SK-N-SH (cell line): ENCODE measurements at regions not wholly inside any gene's neighbourhood (a gene's known extent, or its start where the extent isn't known, plus 50 kb on each side); places are given as distances from the start of the nearest gene placed in this dataset.

Experiments
- CTCF ChIA-PET: fragments of 300-600, 350-600 bp; formaldehyde crosslinking; extraction: SDS; loops from one replicate; lab custom pipeline; 2021; lab: Yijun Ruan, JAX
- POLR2A ChIA-PET: fragments of 350-600 bp; sonication (Branson Sonifier 250); formaldehyde crosslinking; extraction: SDS; loops from one replicate; lab custom pipeline; 2020; ENCODE audit warnings: antibody characterized with exemption, inconsistent platforms; lab: Yijun Ruan, JAX
- DNase-seq: peaks from one replicate; pipeline ENCODE4 v3.0.0; 2012
- H2AFZ ChIP-seq: fragments of 200-600 bp; sonication (generic); 2 replicates; pipeline ENCODE4 v1.8.1; 2016; ENCODE audit warnings: antibody characterized with exemption, mild to moderate bottlenecking, low read depth
- H3F3A ChIP-seq: fragments of 200-600 bp; sonication (generic); replicated peaks from 2 replicates; pipeline ENCODE3; 2016; ENCODE audit warnings: antibody characterized with exemption, mild to moderate bottlenecking; ENCODE audit not compliant: insufficient read depth
- H3K27ac ChIP-seq, 2 experiments: fragments of 200-500 bp in 1 of 2; fragments of 200-600 bp in 1 of 2; sonication (Bioruptor generic) in 1 of 2; sonication (generic), shearing (Covaris generic) in 1 of 2; 2 replicates each; pipeline versions ENCODE4 v1.5.1 to v1.6.1; 2014 to 2016; ENCODE audit warnings: low read depth in 2 of 2, inconsistent platforms in 1 of 2, low read length in 1 of 2, mild to moderate bottlenecking in 1 of 2, mixed read lengths in 1 of 2
- H3K27me3 ChIP-seq: fragments of 200-600 bp; sonication (generic), shearing (Covaris generic); 2 replicates; pipeline ENCODE4 v1.6.1; 2016; ENCODE audit warnings: mixed run types; ENCODE audit not compliant: insufficient read depth
- H3K36me3 ChIP-seq, 2 experiments: fragments of 200-500 bp in 1 of 2; fragments of 200-600 bp in 1 of 2; sonication (Bioruptor generic) in 1 of 2; sonication (generic) in 1 of 2; replicated peaks in 1 of 2; 2 replicates each; pipeline versions ENCODE3 to v1.5.1; 2014 to 2016; ENCODE audit warnings: low read length in 1 of 2, mild to moderate bottlenecking in 1 of 2; ENCODE audit not compliant: insufficient read depth in 2 of 2, control insufficient read depth in 1 of 2
- H3K4me1 ChIP-seq, 2 experiments: fragments of 200-500 bp in 1 of 2; fragments of 200-600 bp in 1 of 2; sonication (Bioruptor generic) in 1 of 2; sonication (generic), shearing (Covaris generic) in 1 of 2; 2 replicates each; pipeline versions ENCODE4 v1.5.1 to v1.6.1; 2014 to 2016; ENCODE audit warnings: low read depth in 1 of 2, low read length in 1 of 2, mixed run types in 1 of 2; ENCODE audit not compliant: insufficient read depth in 2 of 2, control insufficient read depth in 1 of 2
- H3K4me2 ChIP-seq: fragments of 200-600 bp; sonication (generic), shearing (Covaris generic); 2 replicates; pipeline ENCODE4 v1.6.1; 2017; ENCODE audit warnings: mixed run types
- H3K4me3 ChIP-seq, 2 experiments: fragments of 200-500 bp in 1 of 2; fragments of 200-600 bp in 1 of 2; sonication (Bioruptor generic) in 1 of 2; sonication (generic), shearing (Covaris generic) in 1 of 2; 2 replicates each; pipeline versions ENCODE4 v1.5.1 to v1.8.1; 2014 to 2016; ENCODE audit warnings: low read depth in 2 of 2, inconsistent platforms in 1 of 2, low read length in 1 of 2, mild to moderate bottlenecking in 1 of 2, mixed read lengths in 1 of 2, moderate library complexity in 1 of 2
- H3K79me2 ChIP-seq: fragments of 200-600 bp; sonication (generic); 2 replicates; pipeline ENCODE4 v1.8.1; 2017; ENCODE audit warnings: mild to moderate bottlenecking; ENCODE audit not compliant: insufficient read depth
- H3K9ac ChIP-seq: fragments of 200-600 bp; sonication (generic); 2 replicates; pipeline ENCODE4 v1.6.1; 2017; ENCODE audit warnings: mixed run types
- H3K9me2 ChIP-seq: fragments of 200-600 bp; sonication (generic); 2 replicates; pipeline ENCODE4 v1.6.1; 2017; ENCODE audit warnings: mixed run types
- H3K9me3 ChIP-seq: fragments of 200-600 bp; sonication (generic); 2 replicates; pipeline ENCODE4 v1.6.1; 2017; ENCODE audit warnings: mixed run types, mild to moderate bottlenecking, moderate library complexity
- H4K20me1 ChIP-seq: fragments of 200-600 bp; sonication (generic); 2 replicates; pipeline ENCODE4 v1.6.1; 2017; ENCODE audit warnings: mild to moderate bottlenecking, mixed run types; ENCODE audit not compliant: insufficient read depth
- CHD2 ChIP-seq: fragments of 150-350 bp; IDR thresholded peaks from 2 replicates; pipeline ENCODE4 v1.6.1; 2018; ENCODE audit warnings: low read length; ENCODE audit not compliant: partially characterized antibody
- CTCF ChIP-seq: fragments of 200-600 bp; sonication (generic); IDR thresholded peaks from 2 replicates; pipeline ENCODE4 v1.6.1; 2017; ENCODE audit warnings: antibody characterized with exemption, mild to moderate bottlenecking, moderate library complexity
- EP300 ChIP-seq, 2 experiments: IDR thresholded peaks; 2 replicates each; pipeline versions ENCODE4 v1.4.0 to v1.6.1; 2012; ENCODE audit warnings: borderline replicate concordance in 1 of 2, low read depth in 1 of 2, low read length in 1 of 2
- FOXJ3 ChIP-seq: sonication (generic); formaldehyde crosslinking; IDR thresholded peaks from 2 replicates; pipeline ENCODE4 v1.5.1; 2020; ENCODE audit warnings: mild to moderate bottlenecking, missing genetic modification reagents
- FOXM1 ChIP-seq: IDR thresholded peaks from 2 replicates; pipeline ENCODE4 v1.4.0; 2012; ENCODE audit warnings: low read depth, mild to moderate bottlenecking
- GABPA ChIP-seq: IDR thresholded peaks from 2 replicates; pipeline ENCODE4 v1.4.0; 2012; ENCODE audit warnings: low read depth, mild to moderate bottlenecking
- IRF3 ChIP-seq: fragments of 150-350 bp; IDR thresholded peaks from 2 replicates; pipeline ENCODE4 v1.6.1; 2016; ENCODE audit warnings: mild to moderate bottlenecking, low read depth, low read length
- JUND ChIP-seq: IDR thresholded peaks from 2 replicates; pipeline ENCODE4 v1.4.0; 2012
- MAX ChIP-seq: IDR thresholded peaks from 2 replicates; pipeline ENCODE4 v1.4.0; 2012; ENCODE audit warnings: low read depth
- NRF1 ChIP-seq: IDR thresholded peaks from 2 replicates; pipeline ENCODE4 v1.6.1; 2012; ENCODE audit warnings: low read depth, mild to moderate bottlenecking, low read length
- REST ChIP-seq: IDR thresholded peaks from 2 replicates; pipeline ENCODE4 v1.6.1; 2012; ENCODE audit warnings: mild to moderate bottlenecking, low read depth, low read length, moderate library complexity
- RXRA ChIP-seq: IDR thresholded peaks from 2 replicates; pipeline ENCODE4 v1.4.0; 2012; ENCODE audit warnings: low read depth, mild to moderate bottlenecking, borderline replicate concordance
- SIN3A ChIP-seq: IDR thresholded peaks from 2 replicates; pipeline ENCODE4 v1.6.1; 2012; ENCODE audit warnings: low read depth, mild to moderate bottlenecking, low read length, moderate library complexity, borderline replicate concordance
- SMC3 ChIP-seq: IDR thresholded peaks from 2 replicates; pipeline ENCODE4 v1.6.1; 2012; ENCODE audit warnings: low read depth, low read length, improper control_type of control experiment
- TAF1 ChIP-seq: IDR thresholded peaks from 2 replicates; pipeline ENCODE4 v1.6.1; 2012; ENCODE audit warnings: low read depth, mild to moderate bottlenecking, low read length, moderate library complexity, borderline replicate concordance
- TEAD4 ChIP-seq: IDR thresholded peaks from 2 replicates; pipeline ENCODE4 v1.4.0; 2012; ENCODE audit warnings: mild to moderate bottlenecking, borderline replicate concordance; ENCODE audit not compliant: insufficient read depth
- USF2 ChIP-seq: fragments of 150-350 bp; IDR thresholded peaks from 2 replicates; pipeline ENCODE4 v1.6.1; 2017; ENCODE audit warnings: antibody characterized with exemption, low read length, low read depth, borderline replicate concordance
- ZBTB33 ChIP-seq: IDR thresholded peaks from 2 replicates; pipeline ENCODE4 v1.4.0; 2012; ENCODE audit warnings: low read depth, borderline replicate concordance
- WGBS: methylation state at CpG from one replicate; pipeline ENCODE4 v1.1.6; 2017; ENCODE audit warnings: low lambda C conversion rate; 5-methylcytosine and 5-hydroxymethylcytosine counted together

- no peak overlapping the region for H3K4me3 ChIP-seq
- CTCF ChIA-PET = no interaction called here
- TF ChIP-seq FOXM1 (no peak), GABPA (no peak), REST (no peak), IRF3 (no peak), FOXJ3 (CRISPR knock-in tag) (no peak), TAF1 (no peak), MAX (no peak), CHD2 (no peak), CTCF (no peak), NRF1 (no peak), RXRA (no peak), SIN3A (no peak), ZBTB33 (no peak), EP300 (IDR thresholded peaks at IDR 0.05; ENCODE audit: borderline replicate concordance in 1 of 2, low read depth in 1 of 2, low read length in 1 of 2) (no peak), TEAD4 (no peak), USF2 (no peak), SMC3 (no peak), JUND (no peak)
- TF ChIP-seq, all 33 proteins: peak for 0
- no peak overlapping the region for H3K27ac ChIP-seq
- no peak overlapping the region for H2AFZ ChIP-seq
- H3K4me1 ChIP-seq = peaks cover 0 to under 1% of the 10 kb centered on the region in 2 experiments; a peak in 1 of 4 replicates
- H3K9me3 ChIP-seq = no peaks in the 10 kb centered on the region
- no peak for DNase-seq
- H3K9me2 ChIP-seq = no peaks in the 10 kb centered on the region
- peaks cover 2% of the 10 kb centered on the region for H3F3A ChIP-seq
- H3K36me3 ChIP-seq = no peaks in the 10 kb centered on the region
- 57% methylated on average over 7 of the region's 7 CpGs for WGBS
- no peaks in the 10 kb centered on the region for H4K20me1 ChIP-seq
- no peaks in the 10 kb centered on the region for H3K79me2 ChIP-seq
- no peak overlapping the region for H3K4me2 ChIP-seq
- no peaks in the 10 kb centered on the region for H3K27me3 ChIP-seq
- POLR2A ChIA-PET = no interaction called here
- H3K9ac ChIP-seq = no peak overlapping the region
Measured at GRCh38 chr11:122435540-122436187, 219.9 kb upstream of the UBASH3B start.
